NB4 (cell line): ENCODE measurements at regions not wholly inside any gene's neighbourhood (a gene's known extent, or its start where the extent isn't known, plus 50 kb on each side); places are given as distances from the start of the nearest gene placed in this dataset.

Experiments
- MYC ChIP-seq: IDR thresholded peaks from 2 replicates; pipeline ENCODE4 v1.6.1; 2011; ENCODE audit warnings: low read depth, low read length
- TF ChIP-seq, protein P1 (sequence below): IDR thresholded peaks from one replicate; pipeline ENCODE4 v1.5.1; 2012; ENCODE audit warnings: low read depth, low read length
- TF ChIP-seq, protein P2 (sequence below): IDR thresholded peaks from 2 replicates; pipeline ENCODE4 v1.6.1; 2011; ENCODE audit warnings: low read depth, low read length

- TF ChIP-seq, protein P1, sequence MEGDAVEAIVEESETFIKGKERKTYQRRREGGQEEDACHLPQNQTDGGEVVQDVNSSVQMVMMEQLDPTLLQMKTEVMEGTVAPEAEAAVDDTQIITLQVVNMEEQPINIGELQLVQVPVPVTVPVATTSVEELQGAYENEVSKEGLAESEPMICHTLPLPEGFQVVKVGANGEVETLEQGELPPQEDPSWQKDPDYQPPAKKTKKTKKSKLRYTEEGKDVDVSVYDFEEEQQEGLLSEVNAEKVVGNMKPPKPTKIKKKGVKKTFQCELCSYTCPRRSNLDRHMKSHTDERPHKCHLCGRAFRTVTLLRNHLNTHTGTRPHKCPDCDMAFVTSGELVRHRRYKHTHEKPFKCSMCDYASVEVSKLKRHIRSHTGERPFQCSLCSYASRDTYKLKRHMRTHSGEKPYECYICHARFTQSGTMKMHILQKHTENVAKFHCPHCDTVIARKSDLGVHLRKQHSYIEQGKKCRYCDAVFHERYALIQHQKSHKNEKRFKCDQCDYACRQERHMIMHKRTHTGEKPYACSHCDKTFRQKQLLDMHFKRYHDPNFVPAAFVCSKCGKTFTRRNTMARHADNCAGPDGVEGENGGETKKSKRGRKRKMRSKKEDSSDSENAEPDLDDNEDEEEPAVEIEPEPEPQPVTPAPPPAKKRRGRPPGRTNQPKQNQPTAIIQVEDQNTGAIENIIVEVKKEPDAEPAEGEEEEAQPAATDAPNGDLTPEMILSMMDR, result no peak
- TF ChIP-seq, protein P2, sequence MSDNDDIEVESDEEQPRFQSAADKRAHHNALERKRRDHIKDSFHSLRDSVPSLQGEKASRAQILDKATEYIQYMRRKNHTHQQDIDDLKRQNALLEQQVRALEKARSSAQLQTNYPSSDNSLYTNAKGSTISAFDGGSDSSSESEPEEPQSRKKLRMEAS, result no peak
- TF ChIP-seq MYC, result no peak
Measured at GRCh38 chr2:104432401-104432800, 421.5 kb upstream of the POU3F3 start.
